ENCODE measurements at regions not wholly inside any gene's neighbourhood (a gene's known extent, or its start where the extent isn't known, plus 50 kb on each side); places are given as distances from the start of the nearest gene placed in this dataset.
"Not testable (repeated sequence)": the region's sequence is repeated elsewhere in the genome, so short reads cannot be mapped to it uniquely, and the experiment has no call there.

DNA sequence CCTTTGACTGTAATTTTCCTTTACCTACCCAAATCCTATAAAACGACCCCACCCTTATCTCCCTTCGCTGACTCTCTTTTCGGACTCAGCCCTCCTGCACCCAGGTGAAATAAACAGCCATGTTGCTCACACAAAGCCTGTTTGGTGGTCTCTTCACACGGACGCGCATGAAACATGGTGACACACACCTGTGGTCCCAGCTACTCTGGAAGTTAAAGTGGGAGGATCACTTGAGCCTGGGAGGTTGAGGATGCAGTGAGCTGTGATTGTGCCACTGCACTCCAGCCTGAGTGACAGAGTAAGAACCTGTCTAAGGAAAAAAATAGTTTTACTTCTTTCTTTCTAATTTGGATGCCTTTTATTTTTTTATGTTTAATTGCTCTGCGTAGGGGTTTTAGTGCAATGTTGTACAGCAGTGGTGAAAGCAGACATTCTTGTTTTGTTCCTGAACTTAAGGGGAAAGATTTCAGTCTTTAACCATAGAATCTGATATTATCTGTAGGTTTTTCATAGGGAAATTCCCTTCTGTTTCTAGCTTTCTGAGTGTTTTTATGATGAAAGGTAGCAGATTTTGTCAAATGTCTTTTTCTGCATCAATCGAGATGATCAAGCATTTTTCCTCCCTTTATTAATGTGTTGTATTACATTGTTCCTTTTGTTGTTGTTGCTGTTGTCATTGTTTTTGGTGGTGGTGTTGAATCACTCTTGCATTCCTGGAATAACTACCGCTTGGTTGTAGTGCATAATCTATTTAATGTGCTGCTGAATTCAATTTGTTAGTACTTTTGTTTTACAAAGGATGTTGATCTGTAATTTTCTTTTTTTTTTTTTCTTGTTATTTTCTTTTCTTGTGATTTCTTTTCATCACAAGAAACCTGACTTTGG lies 497.4 kb downstream of the DISC1 start:
- H3K4me3 ChIP-seq (ENCODE audit: low read length) = no peak overlapping the region
- DNase-seq (ENCODE audit: low read depth) = peak; percentile 72
- no peak for TF ChIP-seq CTCF (conservative IDR thresholded peaks at IDR 0.05; ENCODE audit: low read length)

GRCh38 chr1:232117903-232118302 lies 491.3 kb downstream of the DISC1 start:
- not testable (repeated sequence) for DNase-seq (ENCODE audit: low read depth); H3K4me3 ChIP-seq (ENCODE audit: low read length)

DNA sequence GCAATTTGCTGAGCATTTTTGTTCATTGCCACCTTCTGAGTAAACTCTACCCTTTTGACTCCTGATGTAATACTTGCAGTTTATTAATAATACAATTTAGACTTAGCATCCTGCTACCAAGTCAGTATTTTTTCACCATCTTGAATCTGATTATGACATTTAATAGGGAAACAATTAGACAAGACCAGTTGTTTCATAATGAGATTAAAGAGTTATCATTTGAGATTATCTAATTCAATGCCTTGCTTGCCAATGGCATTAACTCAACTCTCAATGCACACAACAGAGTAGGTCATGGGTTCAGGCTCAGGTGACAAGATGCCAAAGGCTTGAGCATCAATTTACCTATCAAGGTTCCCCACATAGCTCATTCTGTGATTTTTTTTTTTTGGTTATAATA lies 488.4 kb downstream of the DISC1 start:
- no peak for TF ChIP-seq CTCF (conservative IDR thresholded peaks at IDR 0.05; ENCODE audit: low read length)
- H3K4me3 ChIP-seq (ENCODE audit: low read length) = no peak overlapping the region
- DNase-seq (ENCODE audit: low read depth) = no peak

- no peak overlapping the region for H3K4me3 ChIP-seq (ENCODE audit: low read length)
- no peak for TF ChIP-seq CTCF (conservative IDR thresholded peaks at IDR 0.05; ENCODE audit: low read length)
- no peak for DNase-seq (ENCODE audit: low read depth)
Observed at GRCh38 chr1:232112076-232112475, 485.5 kb downstream of the DISC1 start.

GRCh38 chr1:232111611-232112010 lies 485.0 kb downstream of the DISC1 start:
- H3K4me3 ChIP-seq (ENCODE audit: low read length) = no peak overlapping the region
- peak; percentile 83 for DNase-seq (ENCODE audit: low read depth)
- no peak for TF ChIP-seq CTCF (conservative IDR thresholded peaks at IDR 0.05; ENCODE audit: low read length)

DNA sequence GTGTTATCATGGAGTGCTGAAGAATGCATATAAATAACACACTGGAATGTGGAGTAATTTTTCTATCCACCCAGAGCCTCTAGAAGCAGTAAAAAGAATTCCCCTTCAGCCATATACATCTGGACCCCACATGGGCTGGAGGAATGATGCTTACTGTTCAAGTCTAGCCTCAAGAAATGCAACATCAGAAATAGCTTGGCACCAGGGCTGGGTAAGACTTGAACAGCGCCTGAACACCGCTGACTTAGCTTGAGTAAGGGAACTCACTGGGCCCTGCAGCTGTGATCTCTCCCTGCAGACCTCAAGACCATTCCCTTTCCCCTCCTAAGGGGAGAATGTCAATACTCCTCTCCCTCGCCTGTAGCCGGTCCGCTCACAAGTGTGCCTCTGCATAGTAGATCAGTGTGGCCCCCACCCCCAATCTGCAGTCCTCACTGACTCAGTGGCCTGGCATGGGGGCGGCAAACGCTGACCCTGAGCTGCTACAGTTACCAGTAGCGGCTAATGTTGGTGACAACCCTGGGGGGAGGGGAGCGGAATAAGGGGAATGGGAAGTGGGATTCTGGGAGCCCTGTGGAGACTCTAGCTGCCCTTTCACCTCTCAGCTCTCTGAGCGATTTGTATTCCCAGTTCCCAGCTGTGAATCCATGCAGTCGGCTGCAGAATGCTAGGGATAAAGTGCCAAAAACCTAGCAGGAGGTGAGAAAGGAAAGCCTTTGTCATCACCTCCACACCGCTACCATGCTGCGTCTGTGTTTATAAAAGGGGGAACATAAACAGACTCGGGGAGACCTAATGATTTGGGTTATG lies 483.9 kb downstream of the DISC1 start:
- H3K4me3 ChIP-seq (ENCODE audit: low read length) = no peak overlapping the region
- DNase-seq (ENCODE audit: low read depth) = peak; percentile 98
- no peak for TF ChIP-seq CTCF (conservative IDR thresholded peaks at IDR 0.05; ENCODE audit: low read length)

GRCh38 chr1:232109391-232109790 lies 482.8 kb downstream of the DISC1 start:
- no peak overlapping the region for H3K4me3 ChIP-seq (ENCODE audit: low read length)
- no peak for TF ChIP-seq CTCF (conservative IDR thresholded peaks at IDR 0.05; ENCODE audit: low read length)
- DNase-seq (ENCODE audit: low read depth) = no peak
